ENCODE measurements at regions not wholly inside any gene's neighbourhood (a gene's known extent, or its start where the extent isn't known, plus 50 kb on each side); places are given as distances from the start of the nearest gene placed in this dataset.

DNA sequence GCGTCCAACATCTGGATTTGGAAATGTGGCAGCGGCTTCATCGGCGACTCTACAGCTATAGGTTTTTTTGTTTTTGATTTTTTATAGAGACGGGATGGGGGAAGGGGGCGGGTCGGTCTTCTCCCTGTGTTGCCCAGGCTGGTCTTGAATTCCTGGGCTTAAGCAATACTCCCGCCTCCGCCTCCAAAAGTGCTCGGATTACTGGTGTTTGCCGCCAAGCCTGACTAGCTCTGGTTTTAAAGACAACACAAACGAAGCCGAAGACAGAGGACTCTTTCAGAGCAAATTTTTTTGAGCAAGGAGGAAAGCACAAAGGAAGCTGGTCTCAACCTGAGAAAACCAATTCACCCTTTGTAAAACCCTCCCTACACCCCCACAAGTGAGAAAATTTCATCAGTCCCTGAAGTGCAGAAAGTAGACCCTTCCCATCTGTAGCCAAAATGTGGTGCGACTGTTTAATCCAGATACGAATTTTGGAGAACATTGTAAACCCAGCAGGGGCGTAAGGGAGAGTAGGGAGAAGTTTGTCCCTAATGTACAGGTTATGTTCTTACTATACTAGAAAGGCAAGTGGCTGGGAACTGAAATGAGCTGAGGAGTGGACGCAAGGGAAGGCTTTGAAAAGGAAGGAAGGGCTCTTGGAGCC lies 185.9 kb downstream of the TRIM27 start:
- no peak for DNase-seq

- DNase-seq, result no peak
These were observed 185.4 kb downstream of the TRIM27 start for GRCh38 chr6:28738396-28738765.

DNA sequence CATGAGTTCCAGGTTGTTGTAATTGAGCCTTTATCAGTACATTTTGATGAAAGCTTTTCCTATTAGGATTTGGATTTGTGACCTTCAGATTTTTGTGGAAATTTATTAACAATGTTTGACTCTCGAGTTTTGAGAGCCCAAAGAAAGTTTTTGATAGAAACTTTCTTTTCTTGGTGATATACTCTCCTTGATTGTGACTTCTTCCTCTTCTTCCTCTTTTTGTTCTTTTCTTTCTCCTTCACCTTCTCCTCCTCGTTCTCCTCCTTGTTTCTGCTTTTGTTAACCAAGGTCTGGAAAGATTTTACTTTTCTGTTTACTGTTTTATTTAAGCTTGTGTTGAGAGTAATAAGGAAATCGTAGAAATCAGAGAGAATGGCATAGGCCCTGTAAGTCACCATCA lies 182.4 kb downstream of the TRIM27 start:
- DNase-seq, result no peak

GRCh38 chr6:28742668-28743270 lies 181.0 kb downstream of the TRIM27 start:
- peak in 1 of 4 experiments; percentile 22 for DNase-seq

DNA sequence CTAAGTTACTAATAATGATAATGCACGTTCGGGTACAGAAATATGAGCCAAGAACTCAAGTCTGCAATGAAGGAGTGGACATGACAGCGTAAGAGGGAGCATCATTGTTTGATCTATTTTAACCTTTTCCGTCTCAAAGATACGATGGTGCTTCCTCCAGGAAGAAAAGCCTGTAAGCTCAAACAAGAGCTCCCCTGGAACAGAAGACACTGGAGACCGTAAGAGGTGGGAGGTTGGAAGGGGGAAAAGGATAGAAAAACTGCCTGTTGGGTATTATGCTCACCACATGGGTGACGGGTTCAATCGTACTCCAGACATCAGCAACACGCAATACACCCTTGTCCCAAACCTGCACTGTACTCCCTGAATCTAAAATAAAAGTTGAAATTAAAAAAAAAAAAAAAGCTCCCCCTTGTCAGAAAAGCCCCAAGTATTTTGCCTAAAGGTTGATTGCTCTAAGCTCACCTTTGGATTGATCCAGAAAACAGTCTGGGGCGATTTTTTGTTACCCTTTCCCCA lies 180.5 kb downstream of the TRIM27 start:
- no peak for DNase-seq

DNA sequence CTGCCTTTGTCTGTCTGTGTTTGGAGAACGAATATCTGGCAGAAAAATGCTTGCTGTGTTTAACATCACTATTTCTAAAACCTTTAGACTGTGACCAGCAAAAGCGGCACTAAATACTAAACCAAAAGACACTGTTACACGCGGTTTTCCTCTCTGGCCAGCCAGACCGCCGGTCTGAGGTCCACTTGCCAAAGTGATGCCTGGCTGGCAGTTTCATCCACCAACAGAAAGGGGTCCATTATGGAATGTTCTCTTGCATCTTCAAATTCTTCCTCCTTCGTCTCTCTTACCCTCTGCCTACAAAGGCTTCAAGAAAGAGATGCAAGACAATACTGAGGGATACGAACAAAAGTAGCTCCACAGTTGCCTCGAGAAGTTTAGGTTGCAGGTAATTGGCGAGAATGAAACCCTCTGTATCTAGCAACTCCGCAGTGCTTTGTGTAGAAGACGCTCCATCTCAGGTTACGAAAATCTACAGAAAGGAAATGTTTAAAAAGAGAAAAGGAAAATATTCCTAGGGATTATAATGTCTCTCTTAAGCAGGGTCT lies 176.6 kb downstream of the TRIM27 start:
- DNase-seq, result no peak

DNA sequence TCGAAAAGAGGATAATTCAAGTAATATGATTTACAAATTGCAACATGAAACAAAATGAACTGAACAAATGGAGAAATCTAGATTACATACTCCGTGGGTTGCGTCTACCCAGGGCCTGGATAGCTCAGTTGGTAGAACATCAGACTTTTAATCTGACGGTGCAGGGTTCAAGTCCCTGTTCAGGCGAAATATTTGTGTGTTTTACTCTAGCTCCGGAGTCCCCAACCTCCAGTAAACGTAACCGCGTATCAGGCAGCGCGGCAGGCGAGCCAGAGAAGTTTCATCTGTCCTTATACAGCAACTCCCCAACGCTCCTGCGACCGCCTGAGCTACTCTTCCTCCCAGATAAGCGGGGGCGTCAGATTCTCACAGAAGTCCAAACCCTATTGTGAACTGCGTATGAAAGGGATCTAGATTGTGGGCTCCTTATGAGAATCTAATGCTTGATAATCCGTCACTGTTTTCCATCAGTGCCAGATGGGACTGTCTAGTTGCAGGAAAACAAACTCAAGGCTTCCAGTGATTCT lies 176.1 kb downstream of the TRIM27 start:
- no peak for DNase-seq

GRCh38 chr6:28748192-28748591 lies 175.6 kb downstream of the TRIM27 start:
- DNase-seq, result no peak

GRCh38 chr6:28750926-28751458 lies 172.8 kb downstream of the TRIM27 start:
- no peak for DNase-seq

DNA sequence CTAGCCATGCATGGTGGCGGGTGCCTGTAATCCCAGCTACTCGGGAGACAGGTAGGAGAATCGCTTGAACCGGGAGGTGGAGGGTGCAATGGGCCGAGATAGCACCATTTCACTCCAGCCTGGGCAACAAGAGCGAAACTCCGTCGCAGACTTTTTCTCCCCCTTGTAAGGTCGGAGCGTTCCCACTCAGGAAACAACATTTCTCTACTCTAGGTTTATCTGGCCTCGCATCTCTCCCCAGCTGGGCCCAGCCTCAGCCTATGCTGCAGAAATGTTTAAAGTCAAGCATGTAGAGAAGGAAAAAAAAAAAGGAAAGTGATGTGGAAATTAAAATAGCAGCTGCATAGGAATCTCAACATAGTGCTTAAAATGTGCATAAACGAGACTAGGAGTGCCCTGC lies 172.3 kb downstream of the TRIM27 start:
- DNase-seq, result no peak

GRCh38 chr6:28751963-28752350 lies 171.8 kb downstream of the TRIM27 start:
- DNase-seq, result no peak

DNA sequence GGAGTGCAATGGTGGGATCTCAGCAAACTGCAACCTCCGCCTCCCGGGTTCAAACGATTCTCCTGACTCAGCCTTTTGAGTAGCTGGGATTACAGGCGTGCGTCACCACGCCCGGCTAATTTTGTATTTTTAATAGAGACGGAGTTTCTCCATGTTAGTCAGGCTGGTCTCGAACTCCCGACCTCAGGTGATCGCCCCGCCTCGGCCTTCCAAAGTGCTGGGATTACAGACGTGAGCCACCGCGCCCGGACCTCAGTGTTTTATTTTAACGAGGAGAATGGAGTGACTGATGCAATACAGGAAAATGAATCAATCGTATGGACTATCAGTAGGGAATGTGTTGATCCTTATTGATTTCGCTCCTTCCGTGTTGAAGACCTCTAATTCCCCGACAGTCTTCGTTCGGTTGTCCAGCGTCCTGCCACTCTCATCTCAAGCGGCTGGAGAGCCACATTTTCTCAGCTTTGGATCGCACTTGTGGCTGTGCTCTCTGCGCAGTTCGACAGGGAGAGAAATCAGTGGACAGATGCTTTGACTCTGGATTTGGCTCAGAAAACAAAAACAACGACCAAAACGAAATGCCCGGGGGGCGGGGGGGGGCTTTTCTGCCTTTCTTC lies 166.2 kb downstream of the TRIM27 start:
- DNase-seq, result no peak

DNA sequence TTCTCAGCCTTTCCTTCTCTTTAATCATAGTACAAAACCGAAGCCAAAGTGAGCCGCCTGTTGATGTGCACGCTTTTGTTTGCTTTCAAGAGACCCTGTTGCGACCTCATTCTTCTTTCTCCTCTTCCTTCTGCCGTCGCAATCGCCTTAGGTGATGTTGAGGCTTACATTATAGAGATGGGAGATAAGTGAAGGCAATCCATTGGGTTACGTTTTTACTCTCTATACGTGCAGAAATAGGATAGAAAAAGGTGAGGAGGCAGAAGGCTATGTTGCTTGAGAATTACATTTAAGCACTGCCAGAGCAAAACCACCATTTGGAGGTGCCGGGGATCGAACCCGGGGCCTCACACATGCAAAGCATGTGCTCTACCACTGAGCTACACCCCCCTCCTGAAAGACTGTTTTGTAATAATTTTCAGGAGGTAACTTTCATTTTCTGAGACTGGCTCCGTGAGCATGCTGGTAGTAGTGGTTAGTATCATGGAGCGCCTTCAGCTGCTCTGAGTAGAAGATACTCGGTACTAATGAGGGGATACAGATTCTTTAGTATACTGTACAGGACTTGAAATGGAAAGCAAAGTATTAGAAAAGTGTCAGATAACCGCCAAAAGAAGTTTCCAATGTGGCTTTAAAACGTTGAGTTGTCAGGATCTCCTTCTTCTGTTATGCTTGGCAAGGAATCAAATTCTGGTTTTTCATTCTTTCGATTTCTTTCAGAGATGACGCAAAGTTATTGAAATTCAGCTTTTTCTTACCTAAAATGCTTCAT lies 165.6 kb downstream of the TRIM27 start:
- no peak for DNase-seq

GRCh38 chr6:28758818-28759235 lies 165.0 kb downstream of the TRIM27 start:
- no peak for DNase-seq

- no peak for DNase-seq
These were observed 159.6 kb downstream of the TRIM27 start for GRCh38 chr6:28764014-28764723.

DNA sequence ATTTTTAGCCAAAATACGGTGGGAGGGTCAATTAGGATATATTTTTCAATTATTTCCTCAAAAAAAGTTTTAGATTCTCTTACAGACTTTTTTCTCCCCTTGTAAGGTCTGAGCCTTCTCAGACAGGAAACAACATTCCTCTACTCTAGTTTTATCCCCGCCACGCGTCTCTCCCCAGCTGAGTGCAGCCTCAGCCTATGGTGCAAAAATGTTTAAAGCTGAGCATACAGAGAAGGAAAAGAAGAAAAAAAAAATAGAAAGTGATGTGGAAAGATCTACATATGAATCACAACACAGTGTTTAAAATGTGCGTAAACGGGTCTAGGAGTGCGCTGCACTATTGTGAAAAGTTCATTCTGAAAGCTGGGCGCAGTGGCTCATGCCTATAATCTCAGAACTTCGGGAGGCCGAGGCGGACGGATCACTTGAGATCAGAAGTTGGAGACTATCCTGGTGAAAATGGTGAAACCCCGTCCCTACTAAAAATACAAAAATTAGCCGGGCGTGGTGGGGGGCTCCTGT lies 159.0 kb downstream of the TRIM27 start:
- DNase-seq, result no peak

- no peak for DNase-seq
These were observed 157.8 kb downstream of the TRIM27 start for GRCh38 chr6:28765978-28766351.

GRCh38 chr6:28766426-28766825 lies 157.4 kb downstream of the TRIM27 start:
- no peak for DNase-seq

- DNase-seq, result no peak
These were observed 156.7 kb downstream of the TRIM27 start for GRCh38 chr6:28767133-28767532.

DNA sequence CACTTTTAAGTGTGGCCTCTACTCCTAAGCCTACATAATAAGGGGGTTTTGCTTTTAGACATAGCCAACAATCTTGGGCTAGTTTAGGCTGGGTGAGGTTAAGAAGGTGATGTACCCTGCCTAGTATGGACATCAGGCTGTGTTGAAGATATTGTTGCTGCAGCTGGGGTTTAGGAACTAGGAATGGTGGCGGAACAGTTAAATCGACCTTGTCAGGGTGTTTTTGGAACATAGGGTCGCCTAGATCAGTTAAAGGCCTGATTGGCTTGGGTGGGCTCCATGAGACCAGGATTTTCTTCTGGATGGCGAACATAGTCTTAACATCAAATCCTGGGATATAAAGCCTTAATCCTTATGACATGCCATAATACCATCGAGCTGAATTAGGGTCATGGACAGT lies 156.1 kb downstream of the TRIM27 start:
- DNase-seq, result no peak

DNA sequence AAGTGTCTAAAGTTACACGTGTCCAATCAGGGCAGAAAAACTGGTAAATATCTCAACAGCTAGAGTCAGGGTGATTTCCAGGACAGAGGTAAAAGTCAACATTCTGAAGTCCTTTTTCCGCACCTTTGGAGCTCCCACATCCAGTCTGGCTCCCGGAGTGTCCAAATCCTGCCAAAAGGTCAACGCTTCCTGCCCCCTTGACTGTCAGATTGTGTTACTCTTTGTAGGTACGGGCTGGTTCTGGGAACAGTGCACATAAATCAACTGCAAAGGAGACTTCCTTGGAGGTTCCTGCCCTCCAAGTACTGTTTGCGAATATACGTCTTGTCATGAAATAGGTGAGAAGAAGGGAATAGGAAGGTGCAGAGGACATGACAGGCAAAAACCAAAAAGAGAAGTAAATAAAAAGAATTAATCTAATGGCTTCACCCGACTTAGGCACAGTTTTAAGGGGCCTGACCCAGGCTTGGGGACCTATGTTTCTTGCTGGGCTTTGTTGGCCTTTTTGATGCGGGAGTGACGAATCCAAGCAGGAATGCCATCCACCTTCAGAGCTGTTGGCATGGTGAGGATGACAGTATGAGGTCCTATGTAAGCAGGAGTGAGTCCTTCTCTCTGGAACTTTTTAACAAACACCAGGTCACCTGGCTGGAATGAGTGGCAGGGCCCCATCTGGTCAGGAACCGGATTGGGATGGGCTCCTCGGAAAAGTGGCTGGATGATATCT lies 155.4 kb downstream of the TRIM27 start:
- DNase-seq, result no peak
